H1 (cell line): ENCODE measurements at regions not wholly inside any gene's neighbourhood (a gene's known extent, or its start where the extent isn't known, plus 50 kb on each side); places are given as distances from the start of the nearest gene placed in this dataset.

Source experiments
- CTCF ChIA-PET: fragments of 300-600 bp; sonication (Branson Sonifier 250); formaldehyde crosslinking; loops from one replicate; lab custom pipeline; 2021; ENCODE audit not compliant: partially characterized antibody; lab: Charles Lee
- POLR2A ChIA-PET: fragments of 300-600 bp; sonication (Branson Sonifier 250); formaldehyde crosslinking; loops from one replicate; lab custom pipeline; 2021; ENCODE audit warnings: inconsistent platforms; ENCODE audit not compliant: partially characterized antibody; lab: Charles Lee
- DNase-seq, 2 experiments: peaks; one replicate each; pipeline versions ENCODE4 v3.0.0 to v3.0.0-alpha.2; 2010 to 2022; ENCODE audit warnings: low spot score in 2 of 2, low read depth in 1 of 2, mixed read lengths in 1 of 2
- FAIRE-seq: peaks from 2 replicates; lab custom pipeline; 2011; peaks lifted over from hg19 to GRCh38; lab: Jason Lieb, UNC
- H2AFZ ChIP-seq: 2 replicates; pipeline ENCODE4 v1.8.1; 2012; ENCODE audit warnings: low read length, inconsistent platforms
- H2AK5ac ChIP-seq: 2 replicates; pipeline ENCODE4 v1.6.1; 2013; ENCODE audit warnings: low read depth, low read length
- H2BK120ac ChIP-seq: replicated peaks from 2 replicates; pipeline ENCODE3; 2013; ENCODE audit warnings: low read depth, low read length, inconsistent platforms
- H2BK12ac ChIP-seq: 2 replicates; pipeline ENCODE4 v1.6.1; 2013; ENCODE audit warnings: low read depth, low read length
- H2BK15ac ChIP-seq: 2 replicates; pipeline ENCODE4 v1.6.1; 2013; ENCODE audit warnings: low read length
- H2BK20ac ChIP-seq: 2 replicates; pipeline ENCODE4 v1.6.1; 2013; ENCODE audit warnings: low read length
- H2BK5ac ChIP-seq: 2 replicates; pipeline ENCODE4 v1.6.1; 2013; ENCODE audit warnings: low read depth, low read length
- H3K14ac ChIP-seq: 2 replicates; pipeline ENCODE4 v1.6.1; 2013; ENCODE audit warnings: inconsistent platforms; ENCODE audit not compliant: insufficient read length
- H3K18ac ChIP-seq: 2 replicates; pipeline ENCODE4 v1.6.1; 2013; ENCODE audit warnings: low read length; ENCODE audit errors: extremely low read depth
- H3K23ac ChIP-seq: 2 replicates; pipeline ENCODE4 v1.6.1; 2013; ENCODE audit warnings: inconsistent platforms; ENCODE audit not compliant: insufficient read length
- H3K23me2 ChIP-seq: 2 replicates; pipeline ENCODE4 v1.6.1; 2013; ENCODE audit warnings: low read depth, low read length
- H3K27ac ChIP-seq: 2 replicates; pipeline ENCODE4 v1.6.1; 2011; ENCODE audit warnings: low read depth, low read length, inconsistent platforms
- H3K27me3 ChIP-seq, 4 experiments: replicated peaks in 1 of 4; 1 replicate in 1 of 4; 2 replicates in 3 of 4; pipeline versions ENCODE4 v1.6.1 to v1.8.1; 2011 to 2013; ENCODE audit warnings: low read length in 3 of 4, mild to moderate bottlenecking in 3 of 4, inconsistent platforms in 2 of 4, mixed read lengths in 2 of 4, moderate library complexity in 1 of 4; ENCODE audit not compliant: control insufficient read depth in 3 of 4, insufficient read depth in 3 of 4; ENCODE audit errors: extremely low read depth in 1 of 4
- H3K36me3 ChIP-seq, 4 experiments: 2 replicates each; pipeline versions ENCODE4 v1.6.1 to v1.8.1; 2011 to 2013; ENCODE audit warnings: mild to moderate bottlenecking in 4 of 4, low read length in 3 of 4, moderate library complexity in 2 of 4, control low read depth in 1 of 4, inconsistent platforms in 1 of 4; ENCODE audit not compliant: insufficient read depth in 4 of 4, control insufficient read depth in 2 of 4
- H3K4ac ChIP-seq: replicated peaks from 2 replicates; pipeline ENCODE3; 2013; ENCODE audit warnings: low read length, low read depth, mixed read lengths, inconsistent platforms; ENCODE audit not compliant: insufficient read length
- H3K4me1 ChIP-seq, 4 experiments: replicated peaks in 1 of 4; 1 replicate in 1 of 4; 2 replicates in 3 of 4; pipeline versions ENCODE4 v1.6.1 to v1.8.1; 2011 to 2013; ENCODE audit warnings: low read length in 3 of 4, inconsistent platforms in 2 of 4, mixed read lengths in 1 of 4; ENCODE audit not compliant: insufficient read depth in 4 of 4, control insufficient read depth in 3 of 4
- H3K4me2 ChIP-seq, 2 experiments: 2 replicates each; pipeline versions ENCODE4 v1.6.1 to v1.8.1; 2011 to 2013; ENCODE audit warnings: low read depth in 2 of 2, low read length in 2 of 2, control low read depth in 1 of 2, inconsistent platforms in 1 of 2, mild to moderate bottlenecking in 1 of 2; ENCODE audit not compliant: insufficient read depth in 1 of 2
- H3K4me3 ChIP-seq, 4 experiments: fragments of 200-600, 300-600 bp in 1 of 4; sonication (generic), shearing (Covaris generic), sonication (Bioruptor Twin) in 1 of 4; 2 replicates each; pipeline versions ENCODE4 v1.5.1 to v1.8.1; 2011 to 2016; ENCODE audit warnings: low read length in 4 of 4, low read depth in 3 of 4, control low read depth in 2 of 4, inconsistent platforms in 2 of 4, mild to moderate bottlenecking in 2 of 4, mixed read lengths in 1 of 4, moderate library complexity in 1 of 4; ENCODE audit not compliant: insufficient read depth in 2 of 4; ENCODE audit errors: extremely low read depth in 1 of 4
- H3K56ac ChIP-seq: replicated peaks from 2 replicates; pipeline ENCODE3; 2013; ENCODE audit warnings: low read depth, mild to moderate bottlenecking, mixed read lengths, low read length, inconsistent platforms; ENCODE audit not compliant: insufficient read length
- H3K79me1 ChIP-seq: 2 replicates; pipeline ENCODE4 v1.6.1; 2013; ENCODE audit warnings: low read depth, low read length, control low read depth
- H3K79me2 ChIP-seq, 2 experiments: 2 replicates each; pipeline versions ENCODE4 v1.6.1 to v1.8.1; 2012 to 2013; ENCODE audit warnings: low read length in 2 of 2, mild to moderate bottlenecking in 2 of 2, inconsistent platforms in 1 of 2; ENCODE audit not compliant: insufficient read depth in 2 of 2, control insufficient read depth in 1 of 2
- H3K9ac ChIP-seq, 4 experiments: replicated peaks in 1 of 4; 1 replicate in 1 of 4; 2 replicates in 3 of 4; pipeline versions ENCODE4 v1.6.1 to v1.8.1; 2011 to 2013; ENCODE audit warnings: low read depth in 3 of 4, low read length in 3 of 4, control low read depth in 2 of 4, mild to moderate bottlenecking in 2 of 4, moderate library complexity in 2 of 4, inconsistent platforms in 1 of 4; ENCODE audit errors: extremely low read depth in 1 of 4
- H3K9me3 ChIP-seq, 2 experiments: 2 replicates each; pipeline versions ENCODE4 v1.6.1 to v1.8.1; 2012 to 2013; ENCODE audit warnings: mild to moderate bottlenecking in 2 of 2, moderate library complexity in 2 of 2, control low read depth in 1 of 2, inconsistent platforms in 1 of 2, low read depth in 1 of 2, low read length in 1 of 2, mixed read lengths in 1 of 2; ENCODE audit not compliant: insufficient read depth in 2 of 2
- H4K20me1 ChIP-seq, 2 experiments: replicated peaks in 1 of 2; 2 replicates each; pipeline versions ENCODE3 to v1.8.1; 2011 to 2013; ENCODE audit warnings: inconsistent platforms in 2 of 2, low read length in 2 of 2, mild to moderate bottlenecking in 1 of 2; ENCODE audit not compliant: insufficient read depth in 2 of 2, control insufficient read depth in 1 of 2
- H4K5ac ChIP-seq: 2 replicates; pipeline ENCODE4 v1.6.1; 2013; ENCODE audit warnings: low read length, low read depth, mixed read lengths, inconsistent platforms; ENCODE audit not compliant: insufficient read length
- H4K8ac ChIP-seq: 2 replicates; pipeline ENCODE4 v1.8.0; 2013; ENCODE audit warnings: mild to moderate bottlenecking, moderate library complexity, low read length, inconsistent platforms; ENCODE audit not compliant: insufficient read depth; ENCODE audit errors: extremely low read depth
- H4K91ac ChIP-seq: replicated peaks from 2 replicates; pipeline ENCODE3; 2013; ENCODE audit warnings: low read length, mixed read lengths, inconsistent platforms; ENCODE audit not compliant: insufficient read length
- ASH2L ChIP-seq: fragments of 200-600, 300-600 bp; sonication (generic); IDR thresholded peaks from one replicate; pipeline ENCODE4 v1.7.1; 2017; ENCODE audit warnings: low read length
- ATF3 ChIP-seq: IDR thresholded peaks from 2 replicates; pipeline ENCODE4 v1.6.1; 2011; ENCODE audit warnings: low read depth, mild to moderate bottlenecking, low read length; ENCODE audit not compliant: insufficient read depth
- GABPA ChIP-seq: IDR thresholded peaks from 2 replicates; pipeline ENCODE4 v1.6.1; 2011; ENCODE audit warnings: mild to moderate bottlenecking, low read length, moderate library complexity, borderline replicate concordance; ENCODE audit not compliant: insufficient read depth
- HDAC6 ChIP-seq: IDR thresholded peaks from one replicate; pipeline ENCODE4 v1.7.1; 2012; ENCODE audit warnings: low read depth, mild to moderate bottlenecking, inconsistent platforms, low read length, moderate library complexity
- MAX ChIP-seq: IDR thresholded peaks from 2 replicates; pipeline ENCODE4 v1.6.1; 2012; ENCODE audit warnings: inconsistent platforms
- RAD21 ChIP-seq, 2 experiments: IDR thresholded peaks in 1 of 2; conservative IDR thresholded peaks in 1 of 2; 2 replicates each; pipeline ENCODE4 v1.6.1; 2011; ENCODE audit warnings: low read depth in 2 of 2, low read length in 2 of 2, improper control_type of control experiment in 1 of 2, inconsistent platforms in 1 of 2, mild to moderate bottlenecking in 1 of 2, moderate library complexity in 1 of 2
- RBBP5 ChIP-seq: IDR thresholded peaks from 2 replicates; pipeline ENCODE4 v1.7.1; 2012; ENCODE audit warnings: low read depth, mild to moderate bottlenecking, inconsistent platforms, low read length, moderate library complexity, borderline replicate concordance
- RXRA ChIP-seq: IDR thresholded peaks from 2 replicates; pipeline ENCODE4 v1.6.1; 2011; ENCODE audit warnings: low read depth, mild to moderate bottlenecking, low read length, moderate library complexity; ENCODE audit not compliant: insufficient read depth
- SIX5 ChIP-seq: IDR thresholded peaks from 2 replicates; pipeline ENCODE4 v1.6.1; 2011; ENCODE audit warnings: mild to moderate bottlenecking, low read depth, low read length
- SUZ12 ChIP-seq: fragments of 200-600 bp; sonication (generic); IDR thresholded peaks from 2 replicates; pipeline ENCODE4 v1.6.1; 2012; ENCODE audit warnings: mild to moderate bottlenecking, inconsistent platforms, low read length, moderate library complexity, mixed read lengths
- USF2 ChIP-seq: IDR thresholded peaks from 2 replicates; pipeline ENCODE4 v1.6.1; 2011; ENCODE audit warnings: low read length, improper control_type of control experiment
- WGBS, 2 experiments: shearing (Covaris generic) in 1 of 2; methylation state at CpG; one replicate each; pipeline versions ENCODE4 v1.1.6 to v1.1.7; 2013 to 2015; ENCODE audit warnings: low lambda C conversion rate in 2 of 2, mixed read lengths in 2 of 2, inconsistent platforms in 1 of 2, low coverage in 1 of 2, missing lambda C conversion rate in 1 of 2; ENCODE audit not compliant: insufficient replicate concordance in 2 of 2, insufficient coverage in 1 of 2, insufficient read length in 1 of 2; ENCODE audit errors: extremely low coverage in 1 of 2, missing lambda C conversion rate in 1 of 2; 5-methylcytosine and 5-hydroxymethylcytosine counted together

- H3K4me1 ChIP-seq: no peaks in the 10 kb centered on the region
- no peaks in the 10 kb centered on the region for H3K27me3 ChIP-seq
- 92% methylated on average over 2 of the region's 2 CpGs; no CpG with 5 or more reads in 1 of the 2 experiments for WGBS, 2 experiments
- no peak overlapping the region for H3K27ac ChIP-seq
- CTCF ChIA-PET: interaction anchor here (0.6 to 1.6 kb wide), 4 partner anchors 12 to 160 kb away, joined by 3 to 7 read pairs (median 4); no protein-coding TSS in a partner anchor
- H3K79me2 ChIP-seq: no peaks in the 10 kb centered on the region
- no peak overlapping the region for H4K91ac ChIP-seq
- H2AFZ ChIP-seq: no peak overlapping the region
- FAIRE-seq (no peak), DNase-seq (no peak)
- POLR2A ChIA-PET: interaction anchor here (0.6 to 1.3 kb wide), 2 partner anchors 10 to 296 kb away, joined by 3 read pairs; no protein-coding TSS in a partner anchor
- H2BK5ac ChIP-seq: no peak overlapping the region
- no peaks in the 10 kb centered on the region for H3K36me3 ChIP-seq
- H4K20me1 ChIP-seq: no peaks in the 10 kb centered on the region
- no peaks in the 10 kb centered on the region for H3K23me2 ChIP-seq
- no peak overlapping the region for H4K5ac ChIP-seq
- no peak overlapping the region for H3K56ac ChIP-seq
- H4K8ac ChIP-seq: no peak overlapping the region
- no peaks in the 10 kb centered on the region for H3K9me3 ChIP-seq
- no peak overlapping the region for H2BK20ac ChIP-seq
- H3K4me2 ChIP-seq: no peak overlapping the region
- H3K4ac ChIP-seq: no peak overlapping the region
- no peak overlapping the region for H3K9ac ChIP-seq
- H3K4me3 ChIP-seq: no peak overlapping the region
- no peak overlapping the region for H2BK12ac ChIP-seq
- H3K14ac ChIP-seq: no peak overlapping the region
- no peak overlapping the region for H2AK5ac ChIP-seq
- no peak overlapping the region for H2BK120ac ChIP-seq
- no peak overlapping the region for H3K18ac ChIP-seq
- no peak overlapping the region for H3K23ac ChIP-seq
- H3K79me1 ChIP-seq: no peaks in the 10 kb centered on the region
- no peak overlapping the region for H2BK15ac ChIP-seq
- TF ChIP-seq RXRA (no peak), ASH2L (no peak), RBBP5 (no peak), USF2 (no peak), ATF3 (no peak), HDAC6 (no peak), SIX5 (no peak), GABPA (no peak), MAX (no peak), SUZ12 (no peak), RAD21 (IDR thresholded peaks at IDR 0.05 in 1 of 2, conservative IDR thresholded peaks at IDR 0.05 in 1 of 2; ENCODE audit: low read depth in 2 of 2, low read length in 2 of 2) (no peak)
These were observed 107.5 kb downstream of the SETD4 start for GRCh38 chr21:35952651-35953340.
